Keratinocyte (primary cell): ENCODE measurements at regions not wholly inside any gene's neighbourhood (a gene's known extent, or its start where the extent isn't known, plus 50 kb on each side); places are given as distances from the start of the nearest gene placed in this dataset.

Experiments
- CTCF ChIP-seq, 3 experiments: IDR thresholded peaks in 1 of 3; conservative IDR thresholded peaks in 1 of 3; optimal IDR thresholded peaks in 1 of 3; 2 replicates in 2 of 3; 3 replicates in 1 of 3; pipeline versions ENCODE3 to v1.5.1; 2011; ENCODE audit warnings: low read length in 3 of 3, mild to moderate bottlenecking in 3 of 3, moderate library complexity in 2 of 3, control low read depth in 1 of 3, inconsistent platforms in 1 of 3; ENCODE audit not compliant: insufficient read depth in 2 of 3; ENCODE audit errors: extremely low read depth in 1 of 3
- EZH2 ChIP-seq: IDR thresholded peaks from one replicate; pipeline ENCODE4 v1.6.1; 2012; ENCODE audit warnings: inconsistent platforms, mild to moderate bottlenecking, low read length, moderate library complexity

DNA sequence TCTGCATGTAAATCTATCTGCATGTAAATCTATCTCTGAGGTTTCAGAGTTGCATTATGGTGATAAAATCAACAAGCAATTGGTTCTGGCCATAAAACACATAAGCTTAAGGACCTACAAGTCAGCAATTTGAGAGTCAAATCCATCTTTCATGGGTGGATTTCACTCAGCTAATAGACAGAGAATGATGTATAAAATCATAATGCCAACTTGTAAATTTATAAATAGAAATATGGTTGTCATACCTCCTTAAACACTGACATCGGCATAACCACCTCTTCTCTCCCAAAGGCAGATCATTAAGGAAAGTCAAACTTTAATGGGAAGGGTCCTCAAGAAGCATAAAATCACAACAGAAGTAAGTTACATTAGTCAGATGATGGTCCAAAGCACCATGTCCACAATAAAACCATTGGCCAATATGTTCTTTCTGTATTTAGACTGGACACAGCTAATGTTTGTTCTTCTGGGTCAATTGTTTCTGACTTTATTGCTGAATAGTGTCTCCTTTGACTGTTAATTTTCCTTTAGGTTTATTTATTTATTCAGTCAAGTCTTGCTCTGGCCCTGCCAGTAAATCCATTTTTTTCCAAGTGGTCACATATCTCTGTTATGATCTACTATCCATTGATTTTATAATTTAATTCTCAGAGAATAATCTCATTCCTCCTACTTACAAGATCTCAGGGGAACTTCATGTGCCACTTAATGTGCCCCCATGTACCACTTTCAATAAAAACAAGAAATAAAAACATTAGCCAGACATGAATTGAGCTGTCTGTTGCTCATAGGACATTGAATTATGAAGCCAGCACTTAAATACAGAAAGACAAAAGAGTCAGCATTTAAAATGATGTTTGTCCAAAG lies 382.9 kb upstream of the IRAK1BP1 start:
- TF ChIP-seq CTCF (optimal IDR thresholded peaks at IDR 0.05 in 1 of 3, IDR thresholded peaks at IDR 0.05 in 1 of 3, conservative IDR thresholded peaks at IDR 0.05 in 1 of 3; ENCODE audit: extremely low read depth in 1 of 3, insufficient read depth in 2 of 3, low read length in 3 of 3) (no peak), EZH2 (no peak)
